ENCODE measurements at regions not wholly inside any gene's neighbourhood (a gene's known extent, or its start where the extent isn't known, plus 50 kb on each side); places are given as distances from the start of the nearest gene placed in this dataset.

DNA sequence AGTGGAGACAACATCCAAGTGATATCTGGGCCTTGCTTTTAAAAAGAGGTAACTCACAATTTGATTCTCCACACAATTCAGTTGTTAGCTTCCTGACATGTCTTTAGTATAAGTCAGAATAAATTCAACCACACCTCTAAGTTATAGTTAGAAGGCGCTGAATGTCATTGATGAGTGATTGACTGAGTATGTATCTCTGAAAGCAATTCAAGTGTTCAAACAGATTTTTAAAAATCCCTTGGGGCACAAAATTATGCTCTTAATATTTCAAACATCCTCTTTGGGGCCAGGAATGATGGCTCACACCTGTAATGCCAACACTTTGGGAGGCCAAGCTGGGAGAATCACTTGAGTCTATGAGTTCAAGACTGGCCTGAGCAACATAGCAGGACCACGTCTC, 137.0 kb upstream of the PRR20A start:
- TF ChIP-seq POLR2A (IDR thresholded peaks at IDR 0.05) = no peak
- TF ChIP-seq, protein P1, sequence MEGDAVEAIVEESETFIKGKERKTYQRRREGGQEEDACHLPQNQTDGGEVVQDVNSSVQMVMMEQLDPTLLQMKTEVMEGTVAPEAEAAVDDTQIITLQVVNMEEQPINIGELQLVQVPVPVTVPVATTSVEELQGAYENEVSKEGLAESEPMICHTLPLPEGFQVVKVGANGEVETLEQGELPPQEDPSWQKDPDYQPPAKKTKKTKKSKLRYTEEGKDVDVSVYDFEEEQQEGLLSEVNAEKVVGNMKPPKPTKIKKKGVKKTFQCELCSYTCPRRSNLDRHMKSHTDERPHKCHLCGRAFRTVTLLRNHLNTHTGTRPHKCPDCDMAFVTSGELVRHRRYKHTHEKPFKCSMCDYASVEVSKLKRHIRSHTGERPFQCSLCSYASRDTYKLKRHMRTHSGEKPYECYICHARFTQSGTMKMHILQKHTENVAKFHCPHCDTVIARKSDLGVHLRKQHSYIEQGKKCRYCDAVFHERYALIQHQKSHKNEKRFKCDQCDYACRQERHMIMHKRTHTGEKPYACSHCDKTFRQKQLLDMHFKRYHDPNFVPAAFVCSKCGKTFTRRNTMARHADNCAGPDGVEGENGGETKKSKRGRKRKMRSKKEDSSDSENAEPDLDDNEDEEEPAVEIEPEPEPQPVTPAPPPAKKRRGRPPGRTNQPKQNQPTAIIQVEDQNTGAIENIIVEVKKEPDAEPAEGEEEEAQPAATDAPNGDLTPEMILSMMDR (IDR thresholded peaks at IDR 0.05) = no peak

Data from heart left ventricle (tissue), 13 donors.